PC-9 (cell line): ENCODE measurements at regions not wholly inside any gene's neighbourhood (a gene's known extent, or its start where the extent isn't known, plus 50 kb on each side); places are given as distances from the start of the nearest gene placed in this dataset.

Experiments
- BruUV-seq: library from RNA; stranded (reverse); fragments of 400-500 nt; replicated peaks from 2 replicates; lab custom pipeline; 2021; lab: Mats Ljungman, UMichigan
- CTCF ChIA-PET: fragments of 300-600 bp; sonication (Branson Sonifier 250); formaldehyde crosslinking; loops from one replicate; lab custom pipeline; 2022; ENCODE audit warnings: antibody characterized with exemption; lab: Charles Lee
- POLR2A ChIA-PET: fragments of 300-600 bp; sonication (Branson Sonifier 250); formaldehyde crosslinking; loops from one replicate; lab custom pipeline; 2022; ENCODE audit warnings: antibody characterized with exemption; ENCODE audit not compliant: unreplicated experiment; lab: Charles Lee
- DNase-seq, 2 experiments: peaks; one replicate each; pipeline versions ENCODE4 v3.0.0 to v3.0.0-alpha.2; 2015 to 2022; ENCODE audit warnings: mixed read lengths in 1 of 2
- H2AFZ ChIP-seq: fragments of 200-600 bp; sonication (generic); 2 replicates; pipeline ENCODE4 v1.8.1; 2017; ENCODE audit warnings: antibody characterized with exemption
- H3F3A ChIP-seq: fragments of 200-600 bp; sonication (generic); 2 replicates; pipeline ENCODE4 v1.8.1; 2017; ENCODE audit warnings: antibody characterized with exemption, mild to moderate bottlenecking, low read depth; ENCODE audit not compliant: insufficient read depth
- H3K27ac ChIP-seq: fragments of 200-600 bp; sonication (generic); 2 replicates; pipeline ENCODE4 v1.6.1; 2016; ENCODE audit warnings: mixed run types
- H3K27me3 ChIP-seq: fragments of 200-600 bp; sonication (generic); 2 replicates; pipeline ENCODE4 v1.6.1; 2016; ENCODE audit warnings: low read depth, mixed run types; ENCODE audit not compliant: insufficient read depth
- H3K36me3 ChIP-seq: fragments of 200-600 bp; sonication (generic); 2 replicates; pipeline ENCODE4 v1.6.1; 2016; ENCODE audit warnings: low read depth, mixed run types
- H3K4me1 ChIP-seq: fragments of 200-600 bp; sonication (generic); replicated peaks from 2 replicates; pipeline ENCODE4 v1.6.1; 2016; ENCODE audit warnings: mixed run types; ENCODE audit not compliant: insufficient read depth
- H3K4me2 ChIP-seq: fragments of 200-600 bp; sonication (generic); 2 replicates; pipeline ENCODE4 v1.6.1; 2017; ENCODE audit warnings: mixed run types
- H3K4me3 ChIP-seq: fragments of 200-600 bp; sonication (generic); 2 replicates; pipeline ENCODE4 v1.6.1; 2016; ENCODE audit warnings: mixed run types
- H3K79me2 ChIP-seq: fragments of 200-600 bp; sonication (generic); 2 replicates; pipeline ENCODE4 v1.6.1; 2017; ENCODE audit warnings: low read depth, mixed run types
- H3K9me2 ChIP-seq: fragments of 200-600 bp; sonication (generic); 2 replicates; pipeline ENCODE4 v1.8.1; 2017; ENCODE audit warnings: mild to moderate bottlenecking; ENCODE audit not compliant: insufficient read depth
- H3K9me3 ChIP-seq: fragments of 200-600 bp; sonication (generic); 2 replicates; pipeline ENCODE4 v1.8.1; 2016; ENCODE audit warnings: low read depth; ENCODE audit not compliant: insufficient read depth
- H4K20me1 ChIP-seq: fragments of 200-600 bp; sonication (generic); 2 replicates; pipeline ENCODE4 v1.8.1; 2017; ENCODE audit not compliant: insufficient read depth
- EZH2 ChIP-seq: fragments of 200-600 bp; sonication (generic); IDR thresholded peaks from 2 replicates; pipeline ENCODE4 v1.8.0; 2017; ENCODE audit warnings: antibody characterized with exemption, low read depth
- intact Hi-C: fragments of 100-400 bp; cut with micrococcal nuclease; formaldehyde crosslinking; loops from one replicate; pipeline ENCODE4 v1.10.0; 2022; ENCODE audit not compliant: unreplicated experiment
- TF ChIP-seq, protein P1 (sequence below): fragments of 200-600 bp; sonication (generic); conservative IDR thresholded peaks from 2 replicates; pipeline ENCODE4 v1.6.1; 2017; ENCODE audit warnings: mixed run types, antibody characterized with exemption, mild to moderate bottlenecking, moderate library complexity

DNA sequence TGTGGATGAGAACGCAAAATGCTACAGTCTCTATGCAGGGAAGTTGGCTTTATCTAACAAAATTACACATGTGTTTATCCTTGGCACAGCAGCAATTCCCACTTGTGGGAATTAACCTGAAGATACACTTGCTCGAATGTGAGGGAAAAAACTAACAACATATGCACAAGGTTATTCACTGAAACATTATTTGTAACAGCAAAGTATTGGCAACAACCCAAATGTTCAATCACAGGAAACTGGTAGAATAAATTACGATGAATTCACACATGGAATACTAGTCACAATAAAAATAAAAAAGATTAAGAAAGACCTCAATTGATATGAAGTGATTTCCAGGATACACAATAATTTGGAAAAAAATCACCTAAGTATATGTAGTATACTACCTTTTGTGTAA, 68.1 kb upstream of the OGFRL1 start:
- H3K4me1 ChIP-seq = no peaks in the 10 kb centered on the region
- H3K4me2 ChIP-seq = no peak overlapping the region
- H3K79me2 ChIP-seq = no peaks in the 10 kb centered on the region
- H3K9me2 ChIP-seq = 0 out of 2 replicates have a peak, but pooled peaks cover 3% of the 10 kb centered on the region
- BruUV-seq = no TSS peak
- CTCF ChIA-PET = no interaction called here
- no peak overlapping the region for H3K27ac ChIP-seq
- H3K9me3 ChIP-seq = no peaks in the 10 kb centered on the region
- H3F3A ChIP-seq = no peaks in the 10 kb centered on the region
- H2AFZ ChIP-seq = no peak overlapping the region
- no peak overlapping the region for H3K4me3 ChIP-seq
- no peaks in the 10 kb centered on the region for H3K27me3 ChIP-seq
- H3K36me3 ChIP-seq = no peaks in the 10 kb centered on the region
- intact Hi-C loops = no loop called here
- TF ChIP-seq, protein P1, sequence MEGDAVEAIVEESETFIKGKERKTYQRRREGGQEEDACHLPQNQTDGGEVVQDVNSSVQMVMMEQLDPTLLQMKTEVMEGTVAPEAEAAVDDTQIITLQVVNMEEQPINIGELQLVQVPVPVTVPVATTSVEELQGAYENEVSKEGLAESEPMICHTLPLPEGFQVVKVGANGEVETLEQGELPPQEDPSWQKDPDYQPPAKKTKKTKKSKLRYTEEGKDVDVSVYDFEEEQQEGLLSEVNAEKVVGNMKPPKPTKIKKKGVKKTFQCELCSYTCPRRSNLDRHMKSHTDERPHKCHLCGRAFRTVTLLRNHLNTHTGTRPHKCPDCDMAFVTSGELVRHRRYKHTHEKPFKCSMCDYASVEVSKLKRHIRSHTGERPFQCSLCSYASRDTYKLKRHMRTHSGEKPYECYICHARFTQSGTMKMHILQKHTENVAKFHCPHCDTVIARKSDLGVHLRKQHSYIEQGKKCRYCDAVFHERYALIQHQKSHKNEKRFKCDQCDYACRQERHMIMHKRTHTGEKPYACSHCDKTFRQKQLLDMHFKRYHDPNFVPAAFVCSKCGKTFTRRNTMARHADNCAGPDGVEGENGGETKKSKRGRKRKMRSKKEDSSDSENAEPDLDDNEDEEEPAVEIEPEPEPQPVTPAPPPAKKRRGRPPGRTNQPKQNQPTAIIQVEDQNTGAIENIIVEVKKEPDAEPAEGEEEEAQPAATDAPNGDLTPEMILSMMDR = no peak
- TF ChIP-seq EZH2 = no peak
- no peak for DNase-seq
- no peaks in the 10 kb centered on the region for H4K20me1 ChIP-seq
- POLR2A ChIA-PET = no interaction called here

DNA sequence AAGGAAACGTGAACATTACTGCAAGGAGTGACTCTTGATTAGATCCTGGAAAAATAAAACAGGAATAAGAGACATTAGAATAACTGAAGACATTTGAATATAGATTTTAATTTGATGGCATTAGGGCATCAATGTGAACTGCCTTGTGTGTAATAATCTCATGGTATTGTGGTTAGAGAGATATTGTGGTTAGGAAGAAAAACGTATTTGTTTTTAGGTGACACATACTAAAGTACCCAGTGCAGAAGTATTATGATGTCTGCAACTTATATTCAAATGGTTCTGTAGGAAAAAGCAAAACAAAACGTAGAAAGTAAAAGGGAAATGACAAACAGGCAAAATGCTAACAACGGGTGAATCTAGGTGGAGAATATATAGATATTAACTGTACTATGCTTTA, 65.9 kb upstream of the OGFRL1 start:
- H2AFZ ChIP-seq = 0 out of 2 replicates have a peak overlapping the region, but pooled peaks have one; percentile 13
- no peaks in the 10 kb centered on the region for H3K9me2 ChIP-seq
- ChIA-PET POLR2A (no interaction called here), CTCF (no interaction called here)
- no peaks in the 10 kb centered on the region for H3K9me3 ChIP-seq
- H3K4me1 ChIP-seq = peaks cover 4% of the 10 kb centered on the region
- no peak overlapping the region for H3K4me2 ChIP-seq
- H3F3A ChIP-seq = no peaks in the 10 kb centered on the region
- no peak overlapping the region for H3K27ac ChIP-seq
- TF ChIP-seq, protein P1 = no peak
- no peak for TF ChIP-seq EZH2
- no peaks in the 10 kb centered on the region for H3K36me3 ChIP-seq
- no peaks in the 10 kb centered on the region for H3K27me3 ChIP-seq
- H4K20me1 ChIP-seq = no peaks in the 10 kb centered on the region
- no peak for DNase-seq
- BruUV-seq = no TSS peak
- no peaks in the 10 kb centered on the region for H3K79me2 ChIP-seq
- intact Hi-C loops = no loop called here
- no peak overlapping the region for H3K4me3 ChIP-seq

- no peaks in the 10 kb centered on the region for H3K9me2 ChIP-seq
- ChIA-PET POLR2A (no interaction called here), CTCF (no interaction called here)
- peaks cover 10% of the 10 kb centered on the region for H3F3A ChIP-seq
- peaks cover 17% of the 10 kb centered on the region for H3K4me1 ChIP-seq
- no peaks in the 10 kb centered on the region for H3K36me3 ChIP-seq
- intact Hi-C loops = no loop called here
- TF ChIP-seq, protein P1 = no peak
- TF ChIP-seq EZH2 = no peak
- H2AFZ ChIP-seq = no peak overlapping the region
- H3K4me2 ChIP-seq = no peak overlapping the region
- BruUV-seq = no TSS peak
- no peak overlapping the region for H3K4me3 ChIP-seq
- no peaks in the 10 kb centered on the region for H3K27me3 ChIP-seq
- DNase-seq = no peak
- no peaks in the 10 kb centered on the region for H3K79me2 ChIP-seq
- H3K9me3 ChIP-seq = no peaks in the 10 kb centered on the region
- H3K27ac ChIP-seq = no peak overlapping the region
- no peaks in the 10 kb centered on the region for H4K20me1 ChIP-seq
Observed at GRCh38 chr6:71224011-71224410, 64.6 kb upstream of the OGFRL1 start.
